K562 (cell line): ENCODE measurements at regions not wholly inside any gene's neighbourhood (a gene's known extent, or its start where the extent isn't known, plus 50 kb on each side); places are given as distances from the start of the nearest gene placed in this dataset.

Experiments
- ATAC-seq: fragments of 200-7000 bp; cut with Tn5 transposase; 3 replicates; pipeline ENCODE4 v1.9.1; 2020; ENCODE audit warnings: moderate library complexity
- BruUV-seq: library from RNA; stranded (reverse); fragments of 400-500 nt; replicated peaks from 2 replicates; lab custom pipeline; 2021; lab: Mats Ljungman, UMichigan
- CTCF ChIA-PET: fragments of 300-600 bp; formaldehyde crosslinking; extraction: SDS; loops from one replicate; lab custom pipeline; 2021; ENCODE audit warnings: low intra/inter-chr PET ratio; lab: Yijun Ruan, JAX
- POLR2A ChIA-PET: fragments of 300-600, 350-650 bp; sonication (Branson Sonifier 250); formaldehyde crosslinking; extraction: SDS; loops from one replicate; lab custom pipeline; 2021; ENCODE audit warnings: antibody characterized with exemption, inconsistent platforms; lab: Yijun Ruan, JAX
- DNase-seq, 4 experiments: peaks; one replicate each; pipeline versions ENCODE4 v3.0.0 to v3.0.0-alpha.2; 2011 to 2018; ENCODE audit warnings: low spot score in 3 of 4, mixed read lengths in 3 of 4; ENCODE audit errors: extremely low read depth in 1 of 4
- FAIRE-seq: peaks from 2 replicates; lab custom pipeline; 2011; peaks lifted over from hg19 to GRCh38; lab: Jason Lieb, UNC
- H2AFZ ChIP-seq: 2 replicates; pipeline ENCODE4 v1.6.0; 2011; ENCODE audit warnings: low read depth, low read length, control low read depth, inconsistent platforms
- H3K27ac ChIP-seq: fragments of 200-600 bp; 3 replicates; pipeline ENCODE4 v1.8.0; 2011; ENCODE audit warnings: low read depth, mild to moderate bottlenecking, control low read depth, inconsistent platforms, low read length, moderate library complexity, mixed read lengths; ENCODE audit errors: extremely low read depth
- H3K27me3 ChIP-seq, 2 experiments: fragments of 300-600 bp in 1 of 2; 2 replicates in 1 of 2; 3 replicates in 1 of 2; pipeline versions ENCODE4 v1.6.0 to v1.8.0; 2011; ENCODE audit warnings: inconsistent platforms in 2 of 2, low read length in 2 of 2, mild to moderate bottlenecking in 1 of 2, mixed read lengths in 1 of 2, moderate library complexity in 1 of 2; ENCODE audit not compliant: control insufficient read depth in 2 of 2, insufficient read depth in 2 of 2
- H3K36me3 ChIP-seq: fragments of 300-600 bp; 3 replicates; pipeline ENCODE4 v1.8.0; 2011; ENCODE audit warnings: mild to moderate bottlenecking, low read length, inconsistent platforms; ENCODE audit not compliant: control insufficient read depth, insufficient read depth
- H3K4me1 ChIP-seq, 2 experiments: fragments of 200-600 bp in 1 of 2; replicated peaks in 1 of 2; 2 replicates in 1 of 2; 3 replicates in 1 of 2; pipeline versions ENCODE4 v1.5.1 to v1.8.0; 2011; ENCODE audit warnings: inconsistent platforms in 2 of 2, low read length in 2 of 2, mild to moderate bottlenecking in 1 of 2, mixed read lengths in 1 of 2, moderate library complexity in 1 of 2; ENCODE audit not compliant: control insufficient read depth in 2 of 2, insufficient read depth in 2 of 2
- H3K4me2 ChIP-seq: 2 replicates; pipeline ENCODE4 v1.6.1; 2011; ENCODE audit warnings: low read length, control low read depth, inconsistent platforms, mixed read lengths; ENCODE audit not compliant: insufficient read depth
- H3K4me3 ChIP-seq: fragments of 200-600 bp; sonication (generic), shearing (Covaris generic); 2 replicates; pipeline ENCODE4 v1.5.1; 2016; ENCODE audit warnings: control low read depth, inconsistent platforms
- H3K79me2 ChIP-seq: fragments of 200-600 bp; 3 replicates; pipeline ENCODE4 v1.8.0; 2011; ENCODE audit warnings: low read length, inconsistent platforms; ENCODE audit not compliant: control insufficient read depth, insufficient read depth
- H3K9ac ChIP-seq, 2 experiments: 2 replicates each; pipeline versions ENCODE4 v1.6.0 to v1.6.1; 2011; ENCODE audit warnings: low read depth in 2 of 2, low read length in 2 of 2, control low read depth in 1 of 2, inconsistent platforms in 1 of 2, mild to moderate bottlenecking in 1 of 2, mixed read lengths in 1 of 2; ENCODE audit not compliant: insufficient read depth in 1 of 2
- H3K9me1 ChIP-seq: one replicate; pipeline ENCODE4 v1.6.0; 2011; ENCODE audit warnings: inconsistent platforms, mild to moderate bottlenecking, low read length, moderate library complexity; ENCODE audit not compliant: control insufficient read depth, insufficient read depth
- H3K9me3 ChIP-seq: replicated peaks from 2 replicates; pipeline ENCODE4 v1.5.1; 2011; ENCODE audit warnings: low read depth, low read length, inconsistent platforms; ENCODE audit not compliant: control insufficient read depth, insufficient read depth
- H4K20me1 ChIP-seq: replicated peaks from 2 replicates; pipeline ENCODE4 v1.6.1; 2011; ENCODE audit warnings: low read length, inconsistent platforms, mixed read lengths; ENCODE audit not compliant: control insufficient read depth, insufficient read depth
- BRF2 ChIP-seq: IDR thresholded peaks from 3 replicates; pipeline ENCODE4 v1.6.1; 2011; ENCODE audit warnings: borderline replicate concordance, mild to moderate bottlenecking; ENCODE audit not compliant: insufficient read length, insufficient read depth
- CCNT2 ChIP-seq: IDR thresholded peaks from 2 replicates; pipeline ENCODE4 v1.6.1; 2011; ENCODE audit warnings: borderline replicate concordance, low read depth, mild to moderate bottlenecking, moderate library complexity, mixed read lengths, low read length; ENCODE audit not compliant: insufficient read length; ENCODE audit errors: extremely low read depth
- GABPB1 ChIP-seq: sonication (generic); formaldehyde crosslinking; IDR thresholded peaks from 2 replicates; pipeline ENCODE4 v1.8.0; 2022; ENCODE audit warnings: mild to moderate bottlenecking, missing genetic modification reagents
- HDAC2 ChIP-seq: fragments of 450-650 bp; IDR thresholded peaks from 2 replicates; pipeline ENCODE4 v1.6.1; 2016; ENCODE audit warnings: mild to moderate bottlenecking
- JUND ChIP-seq, 2 experiments: IDR thresholded peaks; 2 replicates in 1 of 2; 3 replicates in 1 of 2; pipeline ENCODE4 v1.6.1; 2011; ENCODE audit warnings: borderline replicate concordance in 2 of 2, low read depth in 2 of 2, low read length in 2 of 2, improper control_type of control experiment in 1 of 2, missing biosample characterization in 1 of 2, missing genetic modification characterization in 1 of 2, missing genetic modification reagents in 1 of 2
- KLF13 ChIP-seq: fragments of 450-650 bp; IDR thresholded peaks from 2 replicates; pipeline ENCODE4 v1.6.1; 2016; ENCODE audit warnings: missing genetic modification characterization, low read depth, mild to moderate bottlenecking, missing compliant biosample characterization, moderate library complexity, borderline replicate concordance
- NR2C1 ChIP-seq, 2 experiments: fragments of 450-650 bp; IDR thresholded peaks; 2 replicates each; pipeline ENCODE4 v1.6.1; 2017; ENCODE audit warnings: mild to moderate bottlenecking in 2 of 2, antibody characterized with exemption in 1 of 2, inconsistent platforms in 1 of 2, missing compliant biosample characterization in 1 of 2, missing genetic modification characterization in 1 of 2
- POU5F1 ChIP-seq: fragments of 150-350 bp; IDR thresholded peaks from 2 replicates; pipeline ENCODE4 v1.6.1; 2014; ENCODE audit warnings: borderline replicate concordance, low read length, low read depth, mild to moderate bottlenecking; ENCODE audit not compliant: partially characterized antibody
- RREB1 ChIP-seq: fragments of 250-450 bp; sonication (Bioruptor Pico); IDR thresholded peaks from 2 replicates; pipeline ENCODE4 v1.4.0; 2020
- TAF9B ChIP-seq: fragments of 450-650 bp; IDR thresholded peaks from 2 replicates; pipeline ENCODE4 v1.6.1; 2018; ENCODE audit warnings: mild to moderate bottlenecking; ENCODE audit not compliant: partially characterized antibody
- ZFP30 ChIP-seq: fragments of 250-450 bp; sonication (Bioruptor Pico); IDR thresholded peaks from 2 replicates; pipeline ENCODE4 v1.8.0; 2022; ENCODE audit warnings: moderate library complexity, mild to moderate bottlenecking, inconsistent platforms, borderline replicate concordance
- ZNF398 ChIP-seq: fragments of 250-450 bp; sonication (Bioruptor Pico); IDR thresholded peaks from 2 replicates; pipeline ENCODE4 v1.8.0; 2021; ENCODE audit warnings: moderate library complexity, mild to moderate bottlenecking, inconsistent platforms
- WGBS: fragments of 100-300 bp; shearing (Covaris generic); methylation state at CpG from one replicate; pipeline ENCODE4 v1.1.6; 2016; ENCODE audit warnings: low coverage, mixed read lengths; ENCODE audit not compliant: insufficient coverage; ENCODE audit errors: missing lambda C conversion rate; 5-methylcytosine and 5-hydroxymethylcytosine counted together
- in situ Hi-C: fragments of 300-500 bp; cut with MboI; formaldehyde crosslinking; loops from 4 replicates; pipeline ENCODE4 v1.15.0; 2018; ENCODE audit warnings: inconsistent platforms, mixed read lengths
- intact Hi-C: fragments of 100-400 bp; cut with micrococcal nuclease; formaldehyde crosslinking; loops from 2 replicates; pipeline ENCODE4 v1.14.2; 2022

- Histone ChIP-seq H3K9ac (no peak overlapping the region), H3K4me3 (no peak overlapping the region), H3K4me2 (no peak overlapping the region), H3K27ac (no peak overlapping the region), H3K9me3 (no peaks in the 10 kb centered on the region), H3K4me1 (peaks cover 0 to 21% of the 10 kb centered on the region in 2 experiments; a peak in 4 of 5 replicates), H2AFZ (peak overlapping the region; percentile 20; the same call in 1 of the 2 replicates), H3K27me3 (no peaks in the 10 kb centered on the region), H4K20me1 (no peaks in the 10 kb centered on the region), H3K9me1 (no peaks in the 10 kb centered on the region), H3K36me3 (no peaks in the 10 kb centered on the region), H3K79me2 (no peaks in the 10 kb centered on the region)
- no TSS peak for BruUV-seq
- CTCF ChIA-PET = no interaction called here
- POLR2A ChIA-PET = interaction anchor here (0.6 to 1.6 kb wide), 8 partner anchors 8 to 1400 kb away, joined by 3 read pairs; partner anchors contain the start of gene TRIB2
- WGBS = 34% methylated on average over 5 of the region's 5 CpGs
- in situ Hi-C loops = no loop called here
- intact Hi-C loops = loop anchor here (5.0 kb wide), 1 partner anchor 161 kb away; the partner anchor contains the start of gene TRIB2
- FAIRE-seq (peak; percentile 58), DNase-seq (peak in 2 of 4 experiments; percentile 35 to 47), ATAC-seq (peak; percentile 78)
- no peak for TF ChIP-seq KLF13
- TF ChIP-seq ZNF398 (CRISPR knock-in tag) = no peak
- TF ChIP-seq JUND (IDR thresholded peaks at IDR 0.05; ENCODE audit: borderline replicate concordance, low read depth, low read length) = peak; percentile 51; the same call in 1 of the 2 replicates
- peak; percentile 76; the same call in 2 of the 3 replicates for TF ChIP-seq JUND (tag; IDR thresholded peaks at IDR 0.05; ENCODE audit: borderline replicate concordance, low read depth, low read length)
- no peak for TF ChIP-seq HDAC2
- 0 out of 2 replicates have a peak, but pooled peaks have one; percentile 28 for TF ChIP-seq GABPB1
- no peak for TF ChIP-seq NR2C1 (IDR thresholded peaks at IDR 0.05)
- TF ChIP-seq NR2C1 (tag; IDR thresholded peaks at IDR 0.05) = 0 out of 2 replicates have a peak, but pooled peaks have one; percentile 25
- TF ChIP-seq RREB1 (CRISPR knock-in tag) = no peak
- no peak for TF ChIP-seq BRF2
- TF ChIP-seq POU5F1 = no peak
- no peak for TF ChIP-seq ZFP30 (CRISPR knock-in tag)
- no peak for TF ChIP-seq CCNT2
- TF ChIP-seq TAF9B = no peak
Observed at GRCh38 chr2:12556762-12557161, 160.0 kb upstream of the TRIB2 start.
